ENCODE measurements at regions not wholly inside any gene's neighbourhood (a gene's known extent, or its start where the extent isn't known, plus 50 kb on each side); places are given as distances from the start of the nearest gene placed in this dataset.

DNA sequence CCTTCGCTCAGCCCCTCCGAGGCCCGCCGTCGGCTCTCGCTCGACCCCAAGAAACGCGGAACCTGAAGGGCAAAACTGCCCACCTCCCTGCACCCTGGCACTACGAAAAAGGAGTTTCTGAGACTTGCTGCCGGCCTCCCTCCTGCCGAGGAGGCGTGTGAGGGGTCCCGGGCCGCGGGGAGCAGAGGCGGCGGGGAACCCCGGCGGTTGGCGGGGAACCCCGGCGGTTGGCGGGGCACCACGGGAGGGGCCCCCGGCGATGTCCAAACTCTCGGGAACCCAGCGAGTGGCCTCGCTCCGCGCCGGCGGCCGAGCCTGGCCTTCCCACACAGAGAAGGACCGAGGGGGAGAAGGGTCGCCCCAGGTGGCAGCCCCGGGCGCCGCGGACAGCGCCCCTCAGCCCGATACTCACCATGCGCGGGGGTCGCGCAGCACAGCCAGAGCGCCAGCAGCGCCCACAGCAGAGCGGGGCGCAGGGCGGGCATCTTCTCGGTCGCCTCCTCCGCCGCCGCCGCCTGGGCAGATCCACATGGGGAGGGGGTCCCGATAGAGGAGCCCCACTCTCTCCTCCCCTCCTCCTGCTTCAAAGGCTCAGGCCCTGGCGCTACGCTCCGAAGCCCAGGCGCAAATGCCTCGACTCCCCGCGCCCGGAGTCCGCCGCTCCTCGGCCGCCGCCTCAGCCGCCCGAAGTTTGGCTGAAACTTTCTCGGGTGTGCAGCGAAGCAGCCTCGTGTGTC lies 69.4 kb upstream of the NUDT4B start (continued):
- TF ChIP-seq, protein P1, sequence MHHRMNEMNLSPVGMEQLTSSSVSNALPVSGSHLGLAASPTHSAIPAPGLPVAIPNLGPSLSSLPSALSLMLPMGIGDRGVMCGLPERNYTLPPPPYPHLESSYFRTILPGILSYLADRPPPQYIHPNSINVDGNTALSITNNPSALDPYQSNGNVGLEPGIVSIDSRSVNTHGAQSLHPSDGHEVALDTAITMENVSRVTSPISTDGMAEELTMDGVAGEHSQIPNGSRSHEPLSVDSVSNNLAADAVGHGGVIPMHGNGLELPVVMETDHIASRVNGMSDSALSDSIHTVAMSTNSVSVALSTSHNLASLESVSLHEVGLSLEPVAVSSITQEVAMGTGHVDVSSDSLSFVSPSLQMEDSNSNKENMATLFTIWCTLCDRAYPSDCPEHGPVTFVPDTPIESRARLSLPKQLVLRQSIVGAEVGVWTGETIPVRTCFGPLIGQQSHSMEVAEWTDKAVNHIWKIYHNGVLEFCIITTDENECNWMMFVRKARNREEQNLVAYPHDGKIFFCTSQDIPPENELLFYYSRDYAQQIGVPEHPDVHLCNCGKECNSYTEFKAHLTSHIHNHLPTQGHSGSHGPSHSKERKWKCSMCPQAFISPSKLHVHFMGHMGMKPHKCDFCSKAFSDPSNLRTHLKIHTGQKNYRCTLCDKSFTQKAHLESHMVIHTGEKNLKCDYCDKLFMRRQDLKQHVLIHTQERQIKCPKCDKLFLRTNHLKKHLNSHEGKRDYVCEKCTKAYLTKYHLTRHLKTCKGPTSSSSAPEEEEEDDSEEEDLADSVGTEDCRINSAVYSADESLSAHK (tag by site-specific recombination; IDR thresholded peaks at IDR 0.05) = 0 out of 2 replicates have a peak, but pooled peaks have one; percentile 25
- TF ChIP-seq, protein P2, sequence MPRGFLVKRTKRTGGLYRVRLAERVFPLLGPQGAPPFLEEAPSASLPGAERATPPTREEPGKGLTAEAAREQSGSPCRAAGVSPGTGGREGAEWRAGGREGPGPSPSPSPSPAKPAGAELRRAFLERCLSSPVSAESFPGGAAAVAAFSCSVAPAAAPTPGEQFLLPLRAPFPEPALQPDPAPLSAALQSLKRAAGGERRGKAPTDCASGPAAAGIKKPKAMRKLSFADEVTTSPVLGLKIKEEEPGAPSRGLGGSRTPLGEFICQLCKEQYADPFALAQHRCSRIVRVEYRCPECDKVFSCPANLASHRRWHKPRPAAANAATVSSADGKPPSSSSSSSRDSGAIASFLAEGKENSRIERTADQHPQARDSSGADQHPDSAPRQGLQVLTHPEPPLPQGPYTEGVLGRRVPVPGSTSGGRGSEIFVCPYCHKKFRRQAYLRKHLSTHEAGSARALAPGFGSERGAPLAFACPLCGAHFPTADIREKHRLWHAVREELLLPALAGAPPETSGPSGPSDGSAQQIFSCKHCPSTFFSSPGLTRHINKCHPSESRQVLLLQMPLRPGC (tag by site-specific recombination; IDR thresholded peaks at IDR 0.05) = 0 out of 2 replicates have a peak, but pooled peaks have one; percentile 38
- peak; percentile 66 for TF ChIP-seq ZNF600 (tag by site-specific recombination; IDR thresholded peaks at IDR 0.05)
- peak; percentile 94 for TF ChIP-seq ZSCAN30 (tag by site-specific recombination; IDR thresholded peaks at IDR 0.05)
- TF ChIP-seq ZBTB17 (tag by site-specific recombination; IDR thresholded peaks at IDR 0.05) = peak; percentile 63
- TF ChIP-seq, protein P3, sequence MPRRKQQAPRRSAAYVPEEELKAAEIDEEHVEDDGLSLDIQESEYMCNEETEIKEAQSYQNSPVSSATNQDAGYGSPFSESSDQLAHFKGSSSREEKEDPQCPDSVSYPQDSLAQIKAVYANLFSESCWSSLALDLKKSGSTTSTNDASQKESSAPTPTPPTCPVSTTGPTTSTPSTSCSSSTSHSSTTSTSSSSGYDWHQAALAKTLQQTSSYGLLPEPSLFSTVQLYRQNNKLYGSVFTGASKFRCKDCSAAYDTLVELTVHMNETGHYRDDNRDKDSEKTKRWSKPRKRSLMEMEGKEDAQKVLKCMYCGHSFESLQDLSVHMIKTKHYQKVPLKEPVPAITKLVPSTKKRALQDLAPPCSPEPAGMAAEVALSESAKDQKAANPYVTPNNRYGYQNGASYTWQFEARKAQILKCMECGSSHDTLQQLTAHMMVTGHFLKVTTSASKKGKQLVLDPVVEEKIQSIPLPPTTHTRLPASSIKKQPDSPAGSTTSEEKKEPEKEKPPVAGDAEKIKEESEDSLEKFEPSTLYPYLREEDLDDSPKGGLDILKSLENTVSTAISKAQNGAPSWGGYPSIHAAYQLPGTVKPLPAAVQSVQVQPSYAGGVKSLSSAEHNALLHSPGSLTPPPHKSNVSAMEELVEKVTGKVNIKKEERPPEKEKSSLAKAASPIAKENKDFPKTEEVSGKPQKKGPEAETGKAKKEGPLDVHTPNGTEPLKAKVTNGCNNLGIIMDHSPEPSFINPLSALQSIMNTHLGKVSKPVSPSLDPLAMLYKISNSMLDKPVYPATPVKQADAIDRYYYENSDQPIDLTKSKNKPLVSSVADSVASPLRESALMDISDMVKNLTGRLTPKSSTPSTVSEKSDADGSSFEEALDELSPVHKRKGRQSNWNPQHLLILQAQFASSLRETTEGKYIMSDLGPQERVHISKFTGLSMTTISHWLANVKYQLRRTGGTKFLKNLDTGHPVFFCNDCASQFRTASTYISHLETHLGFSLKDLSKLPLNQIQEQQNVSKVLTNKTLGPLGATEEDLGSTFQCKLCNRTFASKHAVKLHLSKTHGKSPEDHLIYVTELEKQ (tag by site-specific recombination; IDR thresholded peaks at IDR 0.05; ENCODE audit: borderline replicate concordance) = peak; percentile 63; the same call in 1 of the 2 replicates
- peak; percentile 88 for TF ChIP-seq ZNF2 (tag by site-specific recombination; IDR thresholded peaks at IDR 0.05)
- TF ChIP-seq, protein P4, sequence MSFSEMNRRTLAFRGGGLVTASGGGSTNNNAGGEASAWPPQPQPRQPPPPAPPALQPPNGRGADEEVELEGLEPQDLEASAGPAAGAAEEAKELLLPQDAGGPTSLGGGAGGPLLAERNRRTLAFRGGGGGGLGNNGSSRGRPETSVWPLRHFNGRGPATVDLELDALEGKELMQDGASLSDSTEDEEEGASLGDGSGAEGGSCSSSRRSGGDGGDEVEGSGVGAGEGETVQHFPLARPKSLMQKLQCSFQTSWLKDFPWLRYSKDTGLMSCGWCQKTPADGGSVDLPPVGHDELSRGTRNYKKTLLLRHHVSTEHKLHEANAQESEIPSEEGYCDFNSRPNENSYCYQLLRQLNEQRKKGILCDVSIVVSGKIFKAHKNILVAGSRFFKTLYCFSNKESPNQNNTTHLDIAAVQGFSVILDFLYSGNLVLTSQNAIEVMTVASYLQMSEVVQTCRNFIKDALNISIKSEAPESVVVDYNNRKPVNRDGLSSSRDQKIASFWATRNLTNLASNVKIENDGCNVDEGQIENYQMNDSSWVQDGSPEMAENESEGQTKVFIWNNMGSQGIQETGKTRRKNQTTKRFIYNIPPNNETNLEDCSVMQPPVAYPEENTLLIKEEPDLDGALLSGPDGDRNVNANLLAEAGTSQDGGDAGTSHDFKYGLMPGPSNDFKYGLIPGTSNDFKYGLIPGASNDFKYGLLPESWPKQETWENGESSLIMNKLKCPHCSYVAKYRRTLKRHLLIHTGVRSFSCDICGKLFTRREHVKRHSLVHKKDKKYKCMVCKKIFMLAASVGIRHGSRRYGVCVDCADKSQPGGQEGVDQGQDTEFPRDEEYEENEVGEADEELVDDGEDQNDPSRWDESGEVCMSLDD (tag by site-specific recombination; IDR thresholded peaks at IDR 0.05) = peak; percentile 86
- TF ChIP-seq PRDM1 (tag by site-specific recombination; IDR thresholded peaks at IDR 0.05) = peak; percentile 80
- TF ChIP-seq, protein P5, sequence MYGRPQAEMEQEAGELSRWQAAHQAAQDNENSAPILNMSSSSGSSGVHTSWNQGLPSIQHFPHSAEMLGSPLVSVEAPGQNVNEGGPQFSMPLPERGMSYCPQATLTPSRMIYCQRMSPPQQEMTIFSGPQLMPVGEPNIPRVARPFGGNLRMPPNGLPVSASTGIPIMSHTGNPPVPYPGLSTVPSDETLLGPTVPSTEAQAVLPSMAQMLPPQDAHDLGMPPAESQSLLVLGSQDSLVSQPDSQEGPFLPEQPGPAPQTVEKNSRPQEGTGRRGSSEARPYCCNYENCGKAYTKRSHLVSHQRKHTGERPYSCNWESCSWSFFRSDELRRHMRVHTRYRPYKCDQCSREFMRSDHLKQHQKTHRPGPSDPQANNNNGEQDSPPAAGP (tag by site-specific recombination; IDR thresholded peaks at IDR 0.05) = peak; percentile 82
- peak; percentile 54; the same call in 1 of the 2 replicates for TF ChIP-seq EGR2 (tag by site-specific recombination; IDR thresholded peaks at IDR 0.05; ENCODE audit: low read depth)
- 0 out of 2 replicates have a peak, but pooled peaks have one; percentile 46 for TF ChIP-seq ZNF792 (tag by site-specific recombination; IDR thresholded peaks at IDR 0.05)
- TF ChIP-seq ZBTB21 (tag by site-specific recombination; IDR thresholded peaks at IDR 0.05) = 0 out of 2 replicates have a peak, but pooled peaks have one; percentile 38
